HepG2 (cell line): ENCODE measurements at regions not wholly inside any gene's neighbourhood (a gene's known extent, or its start where the extent isn't known, plus 50 kb on each side); places are given as distances from the start of the nearest gene placed in this dataset.

ENCODE experiments used
- FOSL1 ChIP-seq: sonication (generic); formaldehyde crosslinking; IDR thresholded peaks from 2 replicates; pipeline ENCODE4 v1.9.0; 2021; ENCODE audit warnings: missing genetic modification reagents, borderline replicate concordance
- HNRNPK ChIP-seq: fragments of 200-400 bp; formaldehyde crosslinking; IDR thresholded peaks from 2 replicates; pipeline ENCODE4 v1.6.1; 2018; ENCODE audit warnings: low read length, low read depth, moderate library complexity, mild to moderate bottlenecking; ENCODE audit not compliant: poor library complexity, severe bottlenecking
- KLF16 ChIP-seq, 2 experiments: sonication (generic) in 1 of 2; formaldehyde crosslinking in 1 of 2; IDR thresholded peaks; 2 replicates each; pipeline versions ENCODE4 v1.6.1 to v1.8.0; 2016 to 2023; ENCODE audit warnings: missing genetic modification reagents in 2 of 2, missing compliant biosample characterization in 1 of 2
- KLF6 ChIP-seq: IDR thresholded peaks from 2 replicates; pipeline ENCODE4 v1.8.0; 2016; ENCODE audit warnings: missing biosample characterization, missing genetic modification reagents
- NAIF1 ChIP-seq: sonication (generic); formaldehyde crosslinking; IDR thresholded peaks from 2 replicates; pipeline ENCODE4 v1.5.0; 2020; ENCODE audit warnings: mild to moderate bottlenecking, missing genetic modification reagents, borderline replicate concordance
- NCOR1 ChIP-seq: fragments of 200-600 bp; sonication (generic); IDR thresholded peaks from 2 replicates; pipeline ENCODE4 v1.7.0; 2017; ENCODE audit warnings: antibody characterized with exemption, low read length, borderline replicate concordance
- ONECUT2 ChIP-seq: sonication (generic); formaldehyde crosslinking; IDR thresholded peaks from 2 replicates; pipeline ENCODE4 v1.4.0; 2020; ENCODE audit warnings: missing genetic modification reagents
- TEAD3 ChIP-seq: optimal IDR thresholded peaks from 2 replicates; pipeline ENCODE3; 2016; ENCODE audit warnings: borderline replicate concordance
- ZNF17 ChIP-seq: sonication (generic); formaldehyde crosslinking; IDR thresholded peaks from 2 replicates; pipeline ENCODE4 v1.5.0; 2020; ENCODE audit warnings: mild to moderate bottlenecking, missing genetic modification reagents
- ZNF24 ChIP-seq: fragments of 450-650 bp; IDR thresholded peaks from 2 replicates; pipeline ENCODE4 v1.6.1; 2017; ENCODE audit warnings: antibody characterized with exemption, mild to moderate bottlenecking
- ZNF296 ChIP-seq: sonication (generic); formaldehyde crosslinking; conservative IDR thresholded peaks from 2 replicates; pipeline ENCODE4 v1.5.0; 2020; ENCODE audit warnings: mild to moderate bottlenecking, missing genetic modification reagents
- ZNF484 ChIP-seq: sonication (generic); formaldehyde crosslinking; IDR thresholded peaks from 2 replicates; pipeline ENCODE4 v1.5.1; 2020; ENCODE audit warnings: mild to moderate bottlenecking, low read depth, missing genetic modification reagents, borderline replicate concordance
- ZNF549 ChIP-seq: sonication (generic); formaldehyde crosslinking; IDR thresholded peaks from 2 replicates; pipeline ENCODE4 v1.5.0; 2020; ENCODE audit warnings: missing genetic modification reagents
- ZNF564 ChIP-seq: sonication (generic); formaldehyde crosslinking; IDR thresholded peaks from 2 replicates; pipeline ENCODE4 v1.8.1; 2023; ENCODE audit warnings: mild to moderate bottlenecking, missing genetic modification reagents
- ZNF781 ChIP-seq: sonication (generic); formaldehyde crosslinking; IDR thresholded peaks from 2 replicates; pipeline ENCODE4 v1.5.1; 2020; ENCODE audit warnings: borderline replicate concordance, mild to moderate bottlenecking, missing genetic modification reagents; ENCODE audit errors: not compliant biosample characterization
- ZNF879 ChIP-seq: sonication (generic); formaldehyde crosslinking; IDR thresholded peaks from 2 replicates; pipeline ENCODE4 v1.8.1; 2023; ENCODE audit warnings: missing genetic modification reagents
- TF ChIP-seq, protein P1 (sequence below): sonication (generic); formaldehyde crosslinking; IDR thresholded peaks from 2 replicates; pipeline ENCODE4 v1.8.1; 2022; ENCODE audit warnings: low read depth, mild to moderate bottlenecking, missing genetic modification reagents
- TF ChIP-seq, protein P2 (sequence below): sonication (generic); formaldehyde crosslinking; IDR thresholded peaks from 2 replicates; pipeline ENCODE4 v1.8.0; 2022; ENCODE audit warnings: mild to moderate bottlenecking, missing genetic modification reagents, borderline replicate concordance
- TF ChIP-seq, protein P3 (sequence below): sonication (generic); formaldehyde crosslinking; IDR thresholded peaks from 2 replicates; pipeline ENCODE4 v1.5.0; 2020; ENCODE audit warnings: missing genetic modification reagents
- TF ChIP-seq, protein P4 (sequence below): sonication (generic); formaldehyde crosslinking; IDR thresholded peaks from 2 replicates; pipeline ENCODE4 v1.9.0; 2021; ENCODE audit warnings: missing genetic modification reagents, mild to moderate bottlenecking, borderline replicate concordance
- TF ChIP-seq, protein P5 (sequence below): sonication (generic); formaldehyde crosslinking; IDR thresholded peaks from 2 replicates; pipeline ENCODE4 v1.5.0; 2020; ENCODE audit warnings: missing genetic modification reagents

- TF ChIP-seq, protein P1, sequence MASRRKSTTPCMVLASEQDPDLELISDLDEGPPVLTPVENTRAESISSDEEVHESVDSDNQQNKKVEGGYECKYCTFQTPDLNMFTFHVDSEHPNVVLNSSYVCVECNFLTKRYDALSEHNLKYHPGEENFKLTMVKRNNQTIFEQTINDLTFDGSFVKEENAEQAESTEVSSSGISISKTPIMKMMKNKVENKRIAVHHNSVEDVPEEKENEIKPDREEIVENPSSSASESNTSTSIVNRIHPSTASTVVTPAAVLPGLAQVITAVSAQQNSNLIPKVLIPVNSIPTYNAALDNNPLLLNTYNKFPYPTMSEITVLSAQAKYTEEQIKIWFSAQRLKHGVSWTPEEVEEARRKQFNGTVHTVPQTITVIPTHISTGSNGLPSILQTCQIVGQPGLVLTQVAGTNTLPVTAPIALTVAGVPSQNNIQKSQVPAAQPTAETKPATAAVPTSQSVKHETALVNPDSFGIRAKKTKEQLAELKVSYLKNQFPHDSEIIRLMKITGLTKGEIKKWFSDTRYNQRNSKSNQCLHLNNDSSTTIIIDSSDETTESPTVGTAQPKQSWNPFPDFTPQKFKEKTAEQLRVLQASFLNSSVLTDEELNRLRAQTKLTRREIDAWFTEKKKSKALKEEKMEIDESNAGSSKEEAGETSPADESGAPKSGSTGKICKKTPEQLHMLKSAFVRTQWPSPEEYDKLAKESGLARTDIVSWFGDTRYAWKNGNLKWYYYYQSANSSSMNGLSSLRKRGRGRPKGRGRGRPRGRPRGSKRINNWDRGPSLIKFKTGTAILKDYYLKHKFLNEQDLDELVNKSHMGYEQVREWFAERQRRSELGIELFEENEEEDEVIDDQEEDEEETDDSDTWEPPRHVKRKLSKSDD (CRISPR knock-in tag) = no peak
- peak; percentile 56; the same call in 1 of the 2 replicates for TF ChIP-seq ZNF24
- TF ChIP-seq HNRNPK = no peak
- TF ChIP-seq TEAD3 (CRISPR knock-in tag) = peak; percentile 90
- no peak for TF ChIP-seq ZNF17
- TF ChIP-seq, protein P2, sequence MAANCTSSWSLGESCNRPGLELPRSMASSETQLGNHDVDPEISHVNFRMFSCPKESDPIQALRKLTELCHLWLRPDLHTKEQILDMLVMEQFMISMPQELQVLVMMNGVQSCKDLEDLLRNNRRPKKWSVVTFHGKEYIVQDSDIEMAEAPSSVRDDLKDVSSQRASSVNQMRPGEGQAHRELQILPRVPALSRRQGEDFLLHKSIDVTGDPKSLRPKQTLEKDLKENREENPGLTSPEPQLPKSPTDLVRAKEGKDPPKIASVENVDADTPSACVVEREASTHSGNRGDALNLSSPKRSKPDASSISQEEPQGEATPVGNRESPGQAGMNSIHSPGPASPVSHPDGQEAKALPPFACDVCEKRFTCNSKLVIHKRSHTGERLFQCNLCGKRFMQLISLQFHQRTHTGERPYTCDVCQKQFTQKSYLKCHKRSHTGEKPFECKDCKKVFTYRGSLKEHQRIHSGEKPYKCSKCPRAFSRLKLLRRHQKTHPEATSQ (CRISPR knock-in tag) = peak; percentile 84; the same call in 1 of the 2 replicates
- peak; percentile 58 for TF ChIP-seq ZNF564 (CRISPR knock-in tag)
- TF ChIP-seq NAIF1 = no peak
- TF ChIP-seq, protein P3, sequence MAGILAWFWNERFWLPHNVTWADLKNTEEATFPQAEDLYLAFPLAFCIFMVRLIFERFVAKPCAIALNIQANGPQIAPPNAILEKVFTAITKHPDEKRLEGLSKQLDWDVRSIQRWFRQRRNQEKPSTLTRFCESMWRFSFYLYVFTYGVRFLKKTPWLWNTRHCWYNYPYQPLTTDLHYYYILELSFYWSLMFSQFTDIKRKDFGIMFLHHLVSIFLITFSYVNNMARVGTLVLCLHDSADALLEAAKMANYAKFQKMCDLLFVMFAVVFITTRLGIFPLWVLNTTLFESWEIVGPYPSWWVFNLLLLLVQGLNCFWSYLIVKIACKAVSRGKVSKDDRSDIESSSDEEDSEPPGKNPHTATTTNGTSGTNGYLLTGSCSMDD (CRISPR knock-in tag) = no peak
- no peak for TF ChIP-seq ZNF484 (CRISPR knock-in tag)
- no peak for TF ChIP-seq KLF6
- TF ChIP-seq ONECUT2 (CRISPR knock-in tag) = peak; percentile 78
- TF ChIP-seq, protein P4, sequence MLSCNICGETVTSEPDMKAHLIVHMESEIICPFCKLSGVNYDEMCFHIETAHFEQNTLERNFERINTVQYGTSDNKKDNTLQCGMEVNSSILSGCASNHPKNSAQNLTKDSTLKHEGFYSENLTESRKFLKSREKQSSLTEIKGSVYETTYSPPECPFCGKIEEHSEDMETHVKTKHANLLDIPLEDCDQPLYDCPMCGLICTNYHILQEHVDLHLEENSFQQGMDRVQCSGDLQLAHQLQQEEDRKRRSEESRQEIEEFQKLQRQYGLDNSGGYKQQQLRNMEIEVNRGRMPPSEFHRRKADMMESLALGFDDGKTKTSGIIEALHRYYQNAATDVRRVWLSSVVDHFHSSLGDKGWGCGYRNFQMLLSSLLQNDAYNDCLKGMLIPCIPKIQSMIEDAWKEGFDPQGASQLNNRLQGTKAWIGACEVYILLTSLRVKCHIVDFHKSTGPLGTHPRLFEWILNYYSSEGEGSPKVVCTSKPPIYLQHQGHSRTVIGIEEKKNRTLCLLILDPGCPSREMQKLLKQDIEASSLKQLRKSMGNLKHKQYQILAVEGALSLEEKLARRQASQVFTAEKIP (CRISPR knock-in tag) = no peak
- TF ChIP-seq ZNF549 (CRISPR knock-in tag) = no peak
- no peak for TF ChIP-seq ZNF781 (CRISPR knock-in tag)
- TF ChIP-seq ZNF879 (CRISPR knock-in tag) = no peak
- TF ChIP-seq NCOR1 = peak; percentile 100
- TF ChIP-seq KLF16 (CRISPR knock-in tag; IDR thresholded peaks at IDR 0.05) = peak in 1 of 2 experiments; percentile 80; a peak in 1 of 4 replicates
- TF ChIP-seq, protein P5, sequence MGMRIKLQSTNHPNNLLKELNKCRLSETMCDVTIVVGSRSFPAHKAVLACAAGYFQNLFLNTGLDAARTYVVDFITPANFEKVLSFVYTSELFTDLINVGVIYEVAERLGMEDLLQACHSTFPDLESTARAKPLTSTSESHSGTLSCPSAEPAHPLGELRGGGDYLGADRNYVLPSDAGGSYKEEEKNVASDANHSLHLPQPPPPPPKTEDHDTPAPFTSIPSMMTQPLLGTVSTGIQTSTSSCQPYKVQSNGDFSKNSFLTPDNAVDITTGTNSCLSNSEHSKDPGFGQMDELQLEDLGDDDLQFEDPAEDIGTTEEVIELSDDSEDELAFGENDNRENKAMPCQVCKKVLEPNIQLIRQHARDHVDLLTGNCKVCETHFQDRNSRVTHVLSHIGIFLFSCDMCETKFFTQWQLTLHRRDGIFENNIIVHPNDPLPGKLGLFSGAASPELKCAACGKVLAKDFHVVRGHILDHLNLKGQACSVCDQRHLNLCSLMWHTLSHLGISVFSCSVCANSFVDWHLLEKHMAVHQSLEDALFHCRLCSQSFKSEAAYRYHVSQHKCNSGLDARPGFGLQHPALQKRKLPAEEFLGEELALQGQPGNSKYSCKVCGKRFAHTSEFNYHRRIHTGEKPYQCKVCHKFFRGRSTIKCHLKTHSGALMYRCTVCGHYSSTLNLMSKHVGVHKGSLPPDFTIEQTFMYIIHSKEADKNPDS (CRISPR knock-in tag) = peak; percentile 87; the same call in 1 of the 2 replicates
- no peak for TF ChIP-seq ZNF296 (CRISPR knock-in tag)
- TF ChIP-seq FOSL1 (CRISPR knock-in tag) = peak; percentile 49; the same call in 1 of the 2 replicates
These were observed 181.9 kb upstream of the BMP4 start (continued) for GRCh38 chr14:54138354-54139038.
